ENCODE measurements at regions not wholly inside any gene's neighbourhood (a gene's known extent, or its start where the extent isn't known, plus 50 kb on each side); places are given as distances from the start of the nearest gene placed in this dataset.

DNA sequence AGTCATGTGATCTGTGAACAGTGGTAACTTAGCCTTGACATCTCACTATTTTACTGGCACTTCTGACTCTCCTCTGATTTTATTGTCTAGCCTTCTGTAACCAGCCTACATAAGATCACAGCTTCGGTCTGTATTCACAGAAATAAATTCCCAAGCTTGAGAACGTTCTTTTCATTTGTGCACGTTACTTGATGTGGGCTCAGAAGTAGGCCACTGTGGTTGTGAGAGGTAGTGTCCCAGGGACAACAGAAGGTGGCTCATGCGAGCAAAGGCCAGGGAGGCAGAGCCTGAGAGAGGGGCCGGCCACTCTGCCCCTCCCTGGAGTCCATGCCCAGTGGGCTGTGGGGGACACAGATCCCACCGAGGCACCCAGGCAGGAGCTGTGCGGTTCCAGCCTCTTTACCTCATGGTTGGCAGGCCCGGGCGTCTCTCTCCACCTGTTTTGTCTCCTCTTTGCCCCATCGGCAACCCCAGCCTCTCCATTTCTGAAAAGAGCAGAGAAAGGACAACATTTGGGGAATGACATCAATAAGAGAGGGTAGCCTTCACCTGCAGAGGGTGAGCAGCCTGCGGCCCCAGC is 207.5 kb upstream of the CST7 start (continued):
- no peak for TF ChIP-seq TFCP2L1 (CRISPR knock-in tag; IDR thresholded peaks at IDR 0.05)
- no peak for TF ChIP-seq TP53 (CRISPR knock-in tag; IDR thresholded peaks at IDR 0.05)
- TF ChIP-seq ESRRA (IDR thresholded peaks at IDR 0.05; ENCODE audit: borderline replicate concordance, low read length), result no peak
- no peak for TF ChIP-seq FOSL2 (IDR thresholded peaks at IDR 0.05)
- TF ChIP-seq FOSL2 (CRISPR knock-in tag; IDR thresholded peaks at IDR 0.05), result no peak
- no peak for TF ChIP-seq MAFK (IDR thresholded peaks at IDR 0.05; ENCODE audit: partially characterized antibody)
- no peak for TF ChIP-seq NPAS2 (CRISPR knock-in tag; IDR thresholded peaks at IDR 0.05; ENCODE audit: borderline replicate concordance)
- TF ChIP-seq POLR2A (IDR thresholded peaks at IDR 0.05; ENCODE audit: low read length), result no peak
- TF ChIP-seq JUN (IDR thresholded peaks at IDR 0.05), result no peak
- TF ChIP-seq RARB (CRISPR knock-in tag; IDR thresholded peaks at IDR 0.05), result no peak

- Histone ChIP-seq H3K4me2 (no peak overlapping the region), H3K27ac (0 out of 6 replicates have a peak overlapping the region, but pooled peaks of 1 of the 2 experiments have one; percentile 9), H3K4me1 (peaks cover 15% of the 10 kb centered on the region), H3K9me3 (no peaks in the 10 kb centered on the region), H3K4me3 (no peak overlapping the region)
- TF ChIP-seq, protein P1, sequence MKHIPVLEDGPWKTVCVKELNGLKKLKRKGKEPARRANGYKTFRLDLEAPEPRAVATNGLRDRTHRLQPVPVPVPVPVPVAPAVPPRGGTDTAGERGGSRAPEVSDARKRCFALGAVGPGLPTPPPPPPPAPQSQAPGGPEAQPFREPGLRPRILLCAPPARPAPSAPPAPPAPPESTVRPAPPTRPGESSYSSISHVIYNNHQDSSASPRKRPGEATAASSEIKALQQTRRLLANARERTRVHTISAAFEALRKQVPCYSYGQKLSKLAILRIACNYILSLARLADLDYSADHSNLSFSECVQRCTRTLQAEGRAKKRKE (CRISPR knock-in tag; IDR thresholded peaks at IDR 0.05; ENCODE audit: low read depth), result no peak
- no peak for TF ChIP-seq FOXS1 (CRISPR knock-in tag; IDR thresholded peaks at IDR 0.05)
- no peak for TF ChIP-seq GATA3 (IDR thresholded peaks at IDR 0.05; ENCODE audit: borderline replicate concordance)
- TF ChIP-seq HMGXB4 (CRISPR knock-in tag; IDR thresholded peaks at IDR 0.05; ENCODE audit: borderline replicate concordance), result no peak
- TF ChIP-seq, protein P2, sequence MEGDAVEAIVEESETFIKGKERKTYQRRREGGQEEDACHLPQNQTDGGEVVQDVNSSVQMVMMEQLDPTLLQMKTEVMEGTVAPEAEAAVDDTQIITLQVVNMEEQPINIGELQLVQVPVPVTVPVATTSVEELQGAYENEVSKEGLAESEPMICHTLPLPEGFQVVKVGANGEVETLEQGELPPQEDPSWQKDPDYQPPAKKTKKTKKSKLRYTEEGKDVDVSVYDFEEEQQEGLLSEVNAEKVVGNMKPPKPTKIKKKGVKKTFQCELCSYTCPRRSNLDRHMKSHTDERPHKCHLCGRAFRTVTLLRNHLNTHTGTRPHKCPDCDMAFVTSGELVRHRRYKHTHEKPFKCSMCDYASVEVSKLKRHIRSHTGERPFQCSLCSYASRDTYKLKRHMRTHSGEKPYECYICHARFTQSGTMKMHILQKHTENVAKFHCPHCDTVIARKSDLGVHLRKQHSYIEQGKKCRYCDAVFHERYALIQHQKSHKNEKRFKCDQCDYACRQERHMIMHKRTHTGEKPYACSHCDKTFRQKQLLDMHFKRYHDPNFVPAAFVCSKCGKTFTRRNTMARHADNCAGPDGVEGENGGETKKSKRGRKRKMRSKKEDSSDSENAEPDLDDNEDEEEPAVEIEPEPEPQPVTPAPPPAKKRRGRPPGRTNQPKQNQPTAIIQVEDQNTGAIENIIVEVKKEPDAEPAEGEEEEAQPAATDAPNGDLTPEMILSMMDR (IDR thresholded peaks at IDR 0.05), result no peak
- TF ChIP-seq JUNB (IDR thresholded peaks at IDR 0.05), result no peak
- no peak for TF ChIP-seq E2F6 (IDR thresholded peaks at IDR 0.05; ENCODE audit: borderline replicate concordance, low read depth)
- TF ChIP-seq, protein P3, sequence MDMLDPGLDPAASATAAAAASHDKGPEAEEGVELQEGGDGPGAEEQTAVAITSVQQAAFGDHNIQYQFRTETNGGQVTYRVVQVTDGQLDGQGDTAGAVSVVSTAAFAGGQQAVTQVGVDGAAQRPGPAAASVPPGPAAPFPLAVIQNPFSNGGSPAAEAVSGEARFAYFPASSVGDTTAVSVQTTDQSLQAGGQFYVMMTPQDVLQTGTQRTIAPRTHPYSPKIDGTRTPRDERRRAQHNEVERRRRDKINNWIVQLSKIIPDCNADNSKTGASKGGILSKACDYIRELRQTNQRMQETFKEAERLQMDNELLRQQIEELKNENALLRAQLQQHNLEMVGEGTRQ (IDR thresholded peaks at IDR 0.05), result no peak
- no peak for TF ChIP-seq ZSCAN20 (CRISPR knock-in tag; IDR thresholded peaks at IDR 0.05)
- TF ChIP-seq, protein P4, sequence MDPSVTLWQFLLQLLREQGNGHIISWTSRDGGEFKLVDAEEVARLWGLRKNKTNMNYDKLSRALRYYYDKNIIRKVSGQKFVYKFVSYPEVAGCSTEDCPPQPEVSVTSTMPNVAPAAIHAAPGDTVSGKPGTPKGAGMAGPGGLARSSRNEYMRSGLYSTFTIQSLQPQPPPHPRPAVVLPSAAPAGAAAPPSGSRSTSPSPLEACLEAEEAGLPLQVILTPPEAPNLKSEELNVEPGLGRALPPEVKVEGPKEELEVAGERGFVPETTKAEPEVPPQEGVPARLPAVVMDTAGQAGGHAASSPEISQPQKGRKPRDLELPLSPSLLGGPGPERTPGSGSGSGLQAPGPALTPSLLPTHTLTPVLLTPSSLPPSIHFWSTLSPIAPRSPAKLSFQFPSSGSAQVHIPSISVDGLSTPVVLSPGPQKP (IDR thresholded peaks at IDR 0.05; ENCODE audit: low read depth, low read length), result no peak
- TF ChIP-seq ZC3H11A (IDR thresholded peaks at IDR 0.05), result no peak
- no peak for TF ChIP-seq MYC (IDR thresholded peaks at IDR 0.05; ENCODE audit: borderline replicate concordance, low read length)
- TF ChIP-seq HOXA7 (CRISPR knock-in tag; IDR thresholded peaks at IDR 0.05), result no peak
- no peak for TF ChIP-seq MAZ (IDR thresholded peaks at IDR 0.05; ENCODE audit: borderline replicate concordance, low read depth, low read length)
- 75% methylated on average over 7 of the region's 7 CpGs for WGBS (ENCODE audit: missing lambda C conversion rate)
- no peak for FAIRE-seq
- ATAC-seq, result no peak
- DNase-seq (ENCODE audit: low read depth in 1 of 2, low spot score in 1 of 2), result no peak
- POLR2A ChIA-PET, result no interaction called here
- CTCF ChIA-PET, result no interaction called here
These were observed 206.6 kb upstream of the CST7 start for GRCh38 chr20:24742436-24742835.

Measured in A549 (cell line).